H1 (cell line): ENCODE measurements at regions not wholly inside any gene's neighbourhood (a gene's known extent, or its start where the extent isn't known, plus 50 kb on each side); places are given as distances from the start of the nearest gene placed in this dataset.

Experiments
- CTCF ChIA-PET: fragments of 300-600 bp; sonication (Branson Sonifier 250); formaldehyde crosslinking; loops from one replicate; lab custom pipeline; 2021; ENCODE audit not compliant: partially characterized antibody; lab: Charles Lee
- POLR2A ChIA-PET: fragments of 300-600 bp; sonication (Branson Sonifier 250); formaldehyde crosslinking; loops from one replicate; lab custom pipeline; 2021; ENCODE audit warnings: inconsistent platforms; ENCODE audit not compliant: partially characterized antibody; lab: Charles Lee
- DNase-seq, 2 experiments: peaks; one replicate each; pipeline versions ENCODE4 v3.0.0 to v3.0.0-alpha.2; 2010 to 2022; ENCODE audit warnings: low spot score in 2 of 2, low read depth in 1 of 2, mixed read lengths in 1 of 2
- FAIRE-seq: peaks from 2 replicates; lab custom pipeline; 2011; peaks lifted over from hg19 to GRCh38; lab: Jason Lieb, UNC
- H2AFZ ChIP-seq: 2 replicates; pipeline ENCODE4 v1.8.1; 2012; ENCODE audit warnings: low read length, inconsistent platforms
- H2AK5ac ChIP-seq: 2 replicates; pipeline ENCODE4 v1.6.1; 2013; ENCODE audit warnings: low read depth, low read length
- H2BK120ac ChIP-seq: replicated peaks from 2 replicates; pipeline ENCODE3; 2013; ENCODE audit warnings: low read depth, low read length, inconsistent platforms
- H2BK12ac ChIP-seq: 2 replicates; pipeline ENCODE4 v1.6.1; 2013; ENCODE audit warnings: low read depth, low read length
- H2BK15ac ChIP-seq: 2 replicates; pipeline ENCODE4 v1.6.1; 2013; ENCODE audit warnings: low read length
- H2BK20ac ChIP-seq: 2 replicates; pipeline ENCODE4 v1.6.1; 2013; ENCODE audit warnings: low read length
- H2BK5ac ChIP-seq: 2 replicates; pipeline ENCODE4 v1.6.1; 2013; ENCODE audit warnings: low read depth, low read length
- H3K14ac ChIP-seq: 2 replicates; pipeline ENCODE4 v1.6.1; 2013; ENCODE audit warnings: inconsistent platforms; ENCODE audit not compliant: insufficient read length
- H3K18ac ChIP-seq: 2 replicates; pipeline ENCODE4 v1.6.1; 2013; ENCODE audit warnings: low read length; ENCODE audit errors: extremely low read depth
- H3K23ac ChIP-seq: 2 replicates; pipeline ENCODE4 v1.6.1; 2013; ENCODE audit warnings: inconsistent platforms; ENCODE audit not compliant: insufficient read length
- H3K23me2 ChIP-seq: 2 replicates; pipeline ENCODE4 v1.6.1; 2013; ENCODE audit warnings: low read depth, low read length
- H3K27ac ChIP-seq: 2 replicates; pipeline ENCODE4 v1.6.1; 2011; ENCODE audit warnings: low read depth, low read length, inconsistent platforms
- H3K27me3 ChIP-seq, 4 experiments: replicated peaks in 1 of 4; 1 replicate in 1 of 4; 2 replicates in 3 of 4; pipeline versions ENCODE4 v1.6.1 to v1.8.1; 2011 to 2013; ENCODE audit warnings: low read length in 3 of 4, mild to moderate bottlenecking in 3 of 4, inconsistent platforms in 2 of 4, mixed read lengths in 2 of 4, moderate library complexity in 1 of 4; ENCODE audit not compliant: control insufficient read depth in 3 of 4, insufficient read depth in 3 of 4; ENCODE audit errors: extremely low read depth in 1 of 4
- H3K36me3 ChIP-seq, 4 experiments: 2 replicates each; pipeline versions ENCODE4 v1.6.1 to v1.8.1; 2011 to 2013; ENCODE audit warnings: mild to moderate bottlenecking in 4 of 4, low read length in 3 of 4, moderate library complexity in 2 of 4, control low read depth in 1 of 4, inconsistent platforms in 1 of 4; ENCODE audit not compliant: insufficient read depth in 4 of 4, control insufficient read depth in 2 of 4
- H3K4ac ChIP-seq: replicated peaks from 2 replicates; pipeline ENCODE3; 2013; ENCODE audit warnings: low read length, low read depth, mixed read lengths, inconsistent platforms; ENCODE audit not compliant: insufficient read length
- H3K4me1 ChIP-seq, 4 experiments: replicated peaks in 1 of 4; 1 replicate in 1 of 4; 2 replicates in 3 of 4; pipeline versions ENCODE4 v1.6.1 to v1.8.1; 2011 to 2013; ENCODE audit warnings: low read length in 3 of 4, inconsistent platforms in 2 of 4, mixed read lengths in 1 of 4; ENCODE audit not compliant: insufficient read depth in 4 of 4, control insufficient read depth in 3 of 4
- H3K4me2 ChIP-seq, 2 experiments: 2 replicates each; pipeline versions ENCODE4 v1.6.1 to v1.8.1; 2011 to 2013; ENCODE audit warnings: low read depth in 2 of 2, low read length in 2 of 2, control low read depth in 1 of 2, inconsistent platforms in 1 of 2, mild to moderate bottlenecking in 1 of 2; ENCODE audit not compliant: insufficient read depth in 1 of 2
- H3K4me3 ChIP-seq, 4 experiments: fragments of 200-600, 300-600 bp in 1 of 4; sonication (generic), shearing (Covaris generic), sonication (Bioruptor Twin) in 1 of 4; 2 replicates each; pipeline versions ENCODE4 v1.5.1 to v1.8.1; 2011 to 2016; ENCODE audit warnings: low read length in 4 of 4, low read depth in 3 of 4, control low read depth in 2 of 4, inconsistent platforms in 2 of 4, mild to moderate bottlenecking in 2 of 4, mixed read lengths in 1 of 4, moderate library complexity in 1 of 4; ENCODE audit not compliant: insufficient read depth in 2 of 4; ENCODE audit errors: extremely low read depth in 1 of 4
- H3K56ac ChIP-seq: replicated peaks from 2 replicates; pipeline ENCODE3; 2013; ENCODE audit warnings: low read depth, mild to moderate bottlenecking, mixed read lengths, low read length, inconsistent platforms; ENCODE audit not compliant: insufficient read length
- H3K79me1 ChIP-seq: 2 replicates; pipeline ENCODE4 v1.6.1; 2013; ENCODE audit warnings: low read depth, low read length, control low read depth
- H3K79me2 ChIP-seq, 2 experiments: 2 replicates each; pipeline versions ENCODE4 v1.6.1 to v1.8.1; 2012 to 2013; ENCODE audit warnings: low read length in 2 of 2, mild to moderate bottlenecking in 2 of 2, inconsistent platforms in 1 of 2; ENCODE audit not compliant: insufficient read depth in 2 of 2, control insufficient read depth in 1 of 2
- H3K9ac ChIP-seq, 4 experiments: replicated peaks in 1 of 4; 1 replicate in 1 of 4; 2 replicates in 3 of 4; pipeline versions ENCODE4 v1.6.1 to v1.8.1; 2011 to 2013; ENCODE audit warnings: low read depth in 3 of 4, low read length in 3 of 4, control low read depth in 2 of 4, mild to moderate bottlenecking in 2 of 4, moderate library complexity in 2 of 4, inconsistent platforms in 1 of 4; ENCODE audit errors: extremely low read depth in 1 of 4
- H3K9me3 ChIP-seq, 2 experiments: 2 replicates each; pipeline versions ENCODE4 v1.6.1 to v1.8.1; 2012 to 2013; ENCODE audit warnings: mild to moderate bottlenecking in 2 of 2, moderate library complexity in 2 of 2, control low read depth in 1 of 2, inconsistent platforms in 1 of 2, low read depth in 1 of 2, low read length in 1 of 2, mixed read lengths in 1 of 2; ENCODE audit not compliant: insufficient read depth in 2 of 2
- H4K20me1 ChIP-seq, 2 experiments: replicated peaks in 1 of 2; 2 replicates each; pipeline versions ENCODE3 to v1.8.1; 2011 to 2013; ENCODE audit warnings: inconsistent platforms in 2 of 2, low read length in 2 of 2, mild to moderate bottlenecking in 1 of 2; ENCODE audit not compliant: insufficient read depth in 2 of 2, control insufficient read depth in 1 of 2
- H4K5ac ChIP-seq: 2 replicates; pipeline ENCODE4 v1.6.1; 2013; ENCODE audit warnings: low read length, low read depth, mixed read lengths, inconsistent platforms; ENCODE audit not compliant: insufficient read length
- H4K8ac ChIP-seq: 2 replicates; pipeline ENCODE4 v1.8.0; 2013; ENCODE audit warnings: mild to moderate bottlenecking, moderate library complexity, low read length, inconsistent platforms; ENCODE audit not compliant: insufficient read depth; ENCODE audit errors: extremely low read depth
- H4K91ac ChIP-seq: replicated peaks from 2 replicates; pipeline ENCODE3; 2013; ENCODE audit warnings: low read length, mixed read lengths, inconsistent platforms; ENCODE audit not compliant: insufficient read length
- CREB1 ChIP-seq: IDR thresholded peaks from 2 replicates; pipeline ENCODE4 v1.6.1; 2012; ENCODE audit warnings: inconsistent platforms
- FOSL1 ChIP-seq: IDR thresholded peaks from 2 replicates; pipeline ENCODE4 v1.6.1; 2011; ENCODE audit warnings: mild to moderate bottlenecking, low read depth, low read length, moderate library complexity; ENCODE audit not compliant: insufficient read depth
- JUN ChIP-seq: IDR thresholded peaks from 2 replicates; pipeline ENCODE4 v1.6.1; 2011; ENCODE audit warnings: low read depth, mild to moderate bottlenecking, improper control_type of control experiment, low read length
- SRF ChIP-seq: IDR thresholded peaks from 2 replicates; pipeline ENCODE4 v1.6.1; 2011; ENCODE audit warnings: mild to moderate bottlenecking, low read depth, low read length, moderate library complexity
- WGBS, 2 experiments: shearing (Covaris generic) in 1 of 2; methylation state at CpG; one replicate each; pipeline versions ENCODE4 v1.1.6 to v1.1.7; 2013 to 2015; ENCODE audit warnings: low lambda C conversion rate in 2 of 2, mixed read lengths in 2 of 2, inconsistent platforms in 1 of 2, low coverage in 1 of 2, missing lambda C conversion rate in 1 of 2; ENCODE audit not compliant: insufficient replicate concordance in 2 of 2, insufficient coverage in 1 of 2, insufficient read length in 1 of 2; ENCODE audit errors: extremely low coverage in 1 of 2, missing lambda C conversion rate in 1 of 2; 5-methylcytosine and 5-hydroxymethylcytosine counted together

DNA sequence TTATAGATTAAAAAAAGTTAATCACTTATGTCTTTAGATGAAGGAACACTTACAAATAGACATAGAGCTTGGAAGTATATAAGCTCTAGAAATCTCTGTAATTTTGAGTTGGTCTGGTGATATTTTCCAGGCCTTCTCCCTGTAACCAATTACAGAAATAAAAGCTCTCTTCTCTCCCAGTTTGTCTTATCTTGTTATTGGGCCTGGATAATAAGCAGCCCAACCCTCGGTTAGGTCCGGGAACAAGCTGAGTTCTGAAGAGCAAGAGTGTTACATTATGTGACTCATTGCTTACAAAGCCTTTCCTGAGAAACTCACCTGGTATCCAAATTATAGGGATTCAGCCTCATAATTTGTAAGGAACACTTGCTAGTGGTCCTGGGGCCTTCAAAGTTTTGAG lies 1146.2 kb downstream of the CDH9 start:
- Histone ChIP-seq H4K8ac (no peak overlapping the region), H3K23ac (no peak overlapping the region), H3K4me1 (no peaks in the 10 kb centered on the region), H4K91ac (no peak overlapping the region), H3K4me3 (no peak overlapping the region), H2AK5ac (no peak overlapping the region), H4K5ac (no peak overlapping the region), H3K23me2 (no peaks in the 10 kb centered on the region), H3K79me2 (no peaks in the 10 kb centered on the region), H2BK5ac (no peak overlapping the region), H2BK12ac (no peak overlapping the region), H3K27me3 (no peaks in the 10 kb centered on the region), H2BK15ac (no peak overlapping the region), H3K4ac (no peak overlapping the region), H3K36me3 (no peaks in the 10 kb centered on the region; a peak in 1 of 8 replicates), H3K56ac (no peak overlapping the region), H3K27ac (no peak overlapping the region), H3K14ac (no peak overlapping the region), H3K79me1 (no peaks in the 10 kb centered on the region), H2BK20ac (no peak overlapping the region), H2BK120ac (no peak overlapping the region), H3K9ac (no peak overlapping the region), H4K20me1 (no peaks in the 10 kb centered on the region), H2AFZ (no peak overlapping the region), H3K18ac (no peak overlapping the region), H3K9me3 (peaks cover 12 to 15% of the 10 kb centered on the region in 2 experiments), H3K4me2 (no peak overlapping the region)
- no peak for DNase-seq
- FAIRE-seq, result no peak
- ChIA-PET POLR2A (no interaction called here), CTCF (interaction anchor here (0.7 kb wide), 1 partner anchor 33 kb away, joined by 3 read pairs; no protein-coding TSS in a partner anchor)
- 83% methylated on average over 2 of the region's 2 CpGs; no CpG with 5 or more reads in 1 of the 2 experiments for WGBS, 2 experiments
- no peak for TF ChIP-seq SRF
- no peak for TF ChIP-seq CREB1
- no peak for TF ChIP-seq FOSL1
- no peak for TF ChIP-seq JUN
